SK-N-SH treated with all-trans-retinoic acid at 6 μM for 48 hours (cell line): ENCODE measurements at regions not wholly inside any gene's neighbourhood (a gene's known extent, or its start where the extent isn't known, plus 50 kb on each side); places are given as distances from the start of the nearest gene placed in this dataset.

Source experiments
- ATAC-seq: fragments of 200-7000 bp; cut with Tn5 transposase; 3 replicates; pipeline ENCODE4 v1.9.1; 2020; ENCODE audit warnings: mild to moderate bottlenecking, moderate library complexity
- CSDC2 ChIP-seq: fragments of 250-450 bp; sonication (Bioruptor Pico); IDR thresholded peaks from 2 replicates; pipeline ENCODE4 v1.5.0; 2020; ENCODE audit warnings: mild to moderate bottlenecking, moderate library complexity
- CSRNP3 ChIP-seq: fragments of 250-450 bp; sonication (Bioruptor Pico); IDR thresholded peaks from 2 replicates; pipeline ENCODE4 v1.5.1; 2021; ENCODE audit warnings: mild to moderate bottlenecking, moderate library complexity
- ESRRG ChIP-seq: fragments of 250-450 bp; sonication (Bioruptor Pico); IDR thresholded peaks from 2 replicates; pipeline ENCODE4 v1.6.1; 2021; ENCODE audit warnings: mild to moderate bottlenecking
- GLIS3 ChIP-seq: fragments of 250-450 bp; sonication (Bioruptor Pico); IDR thresholded peaks from 2 replicates; pipeline ENCODE4 v1.5.0; 2020; ENCODE audit warnings: mild to moderate bottlenecking, moderate library complexity
- OSR1 ChIP-seq: fragments of 250-450 bp; sonication (Bioruptor Pico); IDR thresholded peaks from 2 replicates; pipeline ENCODE4 v1.8.0; 2022; ENCODE audit warnings: moderate library complexity, mild to moderate bottlenecking, inconsistent platforms
- PATZ1 ChIP-seq: fragments of 250-450 bp; sonication (Bioruptor Pico); IDR thresholded peaks from 2 replicates; pipeline ENCODE4 v1.8.0; 2020; ENCODE audit warnings: mild to moderate bottlenecking, moderate library complexity, borderline replicate concordance
- RARB ChIP-seq: fragments of 250-450 bp; sonication (Bioruptor Pico); IDR thresholded peaks from 2 replicates; pipeline ENCODE4 v1.8.0; 2021; ENCODE audit warnings: mild to moderate bottlenecking, moderate library complexity
- SNAI2 ChIP-seq: fragments of 250-450 bp; sonication (Bioruptor Pico); IDR thresholded peaks from 2 replicates; pipeline ENCODE4 v1.5.0; 2020; ENCODE audit warnings: mild to moderate bottlenecking, moderate library complexity
- TCF4 ChIP-seq: fragments of 250-450 bp; sonication (Bioruptor Pico); IDR thresholded peaks from 2 replicates; pipeline ENCODE4 v1.8.0; 2021; ENCODE audit warnings: mild to moderate bottlenecking, moderate library complexity, borderline replicate concordance
- TSHZ2 ChIP-seq: fragments of 250-450 bp; sonication (Bioruptor Pico); IDR thresholded peaks from 2 replicates; pipeline ENCODE4 v1.5.0; 2020; ENCODE audit warnings: mild to moderate bottlenecking, moderate library complexity
- ZC3H10 ChIP-seq: fragments of 250-450 bp; sonication (Bioruptor Pico); IDR thresholded peaks from 2 replicates; pipeline ENCODE4 v1.5.1; 2021; ENCODE audit warnings: mild to moderate bottlenecking, moderate library complexity
- ZFP30 ChIP-seq: fragments of 450-650 bp; formaldehyde crosslinking; IDR thresholded peaks from 2 replicates; pipeline ENCODE4 v1.5.0; 2022; ENCODE audit warnings: mild to moderate bottlenecking, moderate library complexity
- ZNF565 ChIP-seq: fragments of 450-650 bp; formaldehyde crosslinking; conservative IDR thresholded peaks from 2 replicates; pipeline ENCODE4 v1.5.0; 2020; ENCODE audit warnings: low read depth, mild to moderate bottlenecking, moderate library complexity
- ZNF70 ChIP-seq: fragments of 450-650 bp; formaldehyde crosslinking; IDR thresholded peaks from 2 replicates; pipeline ENCODE4 v1.5.0; 2020; ENCODE audit warnings: mild to moderate bottlenecking, moderate library complexity
- TF ChIP-seq, protein P1 (sequence below): fragments of 250-450 bp; sonication (Bioruptor Pico); IDR thresholded peaks from 2 replicates; pipeline ENCODE4 v1.5.1; 2020; ENCODE audit warnings: low read depth, mild to moderate bottlenecking, moderate library complexity
- TF ChIP-seq, protein P2 (sequence below): fragments of 250-450 bp; sonication (Bioruptor Pico); IDR thresholded peaks from 2 replicates; pipeline ENCODE4 v1.8.0; 2021; ENCODE audit warnings: low read depth, mild to moderate bottlenecking, moderate library complexity, borderline replicate concordance

GRCh38 chr3:187828579-187829452 is 83.5 kb upstream of the BCL6 start:
- no peak for ATAC-seq
- TF ChIP-seq TCF4 (CRISPR knock-in tag) (no peak), ZC3H10 (CRISPR knock-in tag) (no peak), TSHZ2 (CRISPR knock-in tag) (no peak)
- TF ChIP-seq, protein P1, sequence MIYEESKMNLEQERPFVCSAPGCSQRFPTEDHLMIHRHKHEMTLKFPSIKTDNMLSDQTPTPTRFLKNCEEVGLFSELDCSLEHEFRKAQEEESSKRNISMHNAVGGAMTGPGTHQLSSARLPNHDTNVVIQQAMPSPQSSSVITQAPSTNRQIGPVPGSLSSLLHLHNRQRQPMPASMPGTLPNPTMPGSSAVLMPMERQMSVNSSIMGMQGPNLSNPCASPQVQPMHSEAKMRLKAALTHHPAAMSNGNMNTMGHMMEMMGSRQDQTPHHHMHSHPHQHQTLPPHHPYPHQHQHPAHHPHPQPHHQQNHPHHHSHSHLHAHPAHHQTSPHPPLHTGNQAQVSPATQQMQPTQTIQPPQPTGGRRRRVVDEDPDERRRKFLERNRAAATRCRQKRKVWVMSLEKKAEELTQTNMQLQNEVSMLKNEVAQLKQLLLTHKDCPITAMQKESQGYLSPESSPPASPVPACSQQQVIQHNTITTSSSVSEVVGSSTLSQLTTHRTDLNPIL (CRISPR knock-in tag) = no peak

GRCh38 chr3:187830181-187830580 is 84.9 kb upstream of the BCL6 start:
- no peak for TF ChIP-seq SNAI2
- TF ChIP-seq TCF4 (CRISPR knock-in tag) = no peak
- TF ChIP-seq GLIS3 (CRISPR knock-in tag) = no peak
- no peak for TF ChIP-seq ZFP30 (CRISPR knock-in tag)
- TF ChIP-seq, protein P1 (CRISPR knock-in tag) = no peak
- no peak for TF ChIP-seq RARB
- TF ChIP-seq PATZ1 = no peak
- no peak for TF ChIP-seq OSR1 (CRISPR knock-in tag)
- TF ChIP-seq, protein P2, sequence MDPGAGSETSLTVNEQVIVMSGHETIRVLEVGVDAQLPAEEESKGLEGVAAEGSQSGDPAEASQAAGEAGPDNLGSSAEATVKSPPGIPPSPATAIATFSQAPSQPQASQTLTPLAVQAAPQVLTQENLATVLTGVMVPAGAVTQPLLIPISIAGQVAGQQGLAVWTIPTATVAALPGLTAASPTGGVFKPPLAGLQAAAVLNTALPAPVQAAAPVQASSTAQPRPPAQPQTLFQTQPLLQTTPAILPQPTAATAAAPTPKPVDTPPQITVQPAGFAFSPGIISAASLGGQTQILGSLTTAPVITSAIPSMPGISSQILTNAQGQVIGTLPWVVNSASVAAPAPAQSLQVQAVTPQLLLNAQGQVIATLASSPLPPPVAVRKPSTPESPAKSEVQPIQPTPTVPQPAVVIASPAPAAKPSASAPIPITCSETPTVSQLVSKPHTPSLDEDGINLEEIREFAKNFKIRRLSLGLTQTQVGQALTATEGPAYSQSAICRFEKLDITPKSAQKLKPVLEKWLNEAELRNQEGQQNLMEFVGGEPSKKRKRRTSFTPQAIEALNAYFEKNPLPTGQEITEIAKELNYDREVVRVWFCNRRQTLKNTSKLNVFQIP (CRISPR knock-in tag) = no peak
- no peak for TF ChIP-seq TSHZ2 (CRISPR knock-in tag)
- no peak for TF ChIP-seq ESRRG
- TF ChIP-seq CSDC2 (CRISPR knock-in tag) = no peak
- TF ChIP-seq ZC3H10 (CRISPR knock-in tag) = no peak
- no peak for TF ChIP-seq CSRNP3
- TF ChIP-seq ZNF565 (CRISPR knock-in tag) = no peak
- TF ChIP-seq ZNF70 = no peak
- ATAC-seq = no peak
